ENCODE measurements at regions not wholly inside any gene's neighbourhood (a gene's known extent, or its start where the extent isn't known, plus 50 kb on each side); places are given as distances from the start of the nearest gene placed in this dataset.

DNA sequence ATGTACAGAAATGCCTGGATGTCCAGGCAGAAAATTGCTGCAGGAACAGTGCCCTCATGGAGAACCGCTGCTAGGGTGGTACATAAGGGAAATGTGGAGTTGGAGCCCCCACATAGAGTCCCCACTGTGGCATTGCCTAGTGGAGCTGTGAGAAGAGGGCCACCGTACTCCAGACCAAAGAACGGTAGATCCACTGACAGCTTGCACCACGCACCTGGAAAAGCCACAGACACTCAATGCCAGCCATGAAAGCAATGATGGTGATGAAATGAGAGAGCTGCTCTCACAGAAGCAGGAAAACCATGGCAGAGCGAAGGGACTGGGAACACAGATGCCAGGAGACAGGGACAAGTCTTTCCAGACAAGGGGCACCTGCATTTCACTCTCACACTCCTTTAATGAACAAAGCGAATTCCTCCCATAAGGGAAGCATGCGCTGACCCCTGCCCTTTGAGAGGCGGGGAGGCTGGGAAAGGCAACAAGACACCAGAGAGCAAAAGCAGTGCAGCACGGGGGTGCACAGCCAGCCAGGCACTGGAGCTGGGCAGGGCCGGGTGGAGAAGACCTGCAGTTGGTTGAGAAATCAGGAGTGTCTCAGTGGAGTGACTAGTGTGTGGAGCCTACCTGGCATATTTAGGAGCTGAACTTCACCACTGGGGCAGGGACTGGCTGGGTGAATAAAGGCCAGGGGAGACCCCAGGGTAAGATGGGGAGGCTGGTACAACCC, 1025.2 kb downstream of the TBC1D22A start:
- DNase-seq (ENCODE audit: low spot score) = no peak

DNA sequence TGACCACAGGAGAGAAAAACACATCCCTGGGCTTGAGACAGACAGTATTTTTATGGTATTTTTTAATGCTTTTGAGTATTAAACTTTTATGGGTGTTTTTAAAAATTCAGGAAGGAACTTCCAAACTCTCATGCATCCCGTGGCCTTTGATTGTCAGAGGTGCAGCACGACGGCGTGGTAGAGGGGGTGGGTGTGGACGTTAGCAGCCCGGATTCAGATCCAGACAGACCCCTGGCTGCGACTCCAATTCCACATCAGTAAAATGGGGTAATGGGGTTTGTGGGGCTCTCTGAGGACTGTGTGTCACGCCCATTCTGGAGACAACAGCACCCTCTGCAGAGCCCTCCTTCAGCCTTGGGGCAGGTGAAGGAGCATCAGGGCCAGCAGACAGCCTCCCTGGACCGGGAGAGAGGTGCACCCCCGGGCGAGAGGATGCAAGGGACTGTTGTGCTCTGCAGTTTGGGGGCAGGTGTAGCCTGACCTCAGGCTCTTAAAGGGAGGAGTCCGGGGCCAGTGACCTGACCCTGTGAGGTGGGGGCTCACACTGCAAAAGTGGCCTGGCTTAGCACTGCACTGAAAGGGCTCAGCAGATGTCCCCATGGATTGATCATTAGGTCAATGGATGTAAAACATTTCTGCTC, 1024.3 kb downstream of the TBC1D22A start:
- DNase-seq (ENCODE audit: low spot score) = no peak

DNA sequence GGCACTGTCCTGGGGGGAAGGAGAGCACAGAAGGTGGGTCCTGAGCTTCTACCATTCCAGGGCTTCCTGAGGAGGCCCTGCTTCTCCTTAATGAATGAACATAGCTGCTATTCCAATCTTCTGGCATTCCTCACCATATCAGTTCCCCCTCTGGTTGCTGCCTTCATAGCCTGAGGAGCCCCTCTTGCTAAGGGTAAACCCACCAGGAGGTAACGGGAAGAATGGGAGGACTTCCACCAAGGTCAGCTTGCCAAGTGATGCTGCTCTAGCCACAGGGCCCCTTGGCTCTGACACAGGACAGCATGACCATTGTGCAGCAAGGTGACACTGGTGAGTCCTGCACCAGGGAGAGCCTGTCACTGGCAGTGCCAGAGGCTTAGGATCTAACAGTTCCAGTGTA, 1022.5 kb downstream of the TBC1D22A start:
- no peak for DNase-seq (ENCODE audit: low spot score)

DNA sequence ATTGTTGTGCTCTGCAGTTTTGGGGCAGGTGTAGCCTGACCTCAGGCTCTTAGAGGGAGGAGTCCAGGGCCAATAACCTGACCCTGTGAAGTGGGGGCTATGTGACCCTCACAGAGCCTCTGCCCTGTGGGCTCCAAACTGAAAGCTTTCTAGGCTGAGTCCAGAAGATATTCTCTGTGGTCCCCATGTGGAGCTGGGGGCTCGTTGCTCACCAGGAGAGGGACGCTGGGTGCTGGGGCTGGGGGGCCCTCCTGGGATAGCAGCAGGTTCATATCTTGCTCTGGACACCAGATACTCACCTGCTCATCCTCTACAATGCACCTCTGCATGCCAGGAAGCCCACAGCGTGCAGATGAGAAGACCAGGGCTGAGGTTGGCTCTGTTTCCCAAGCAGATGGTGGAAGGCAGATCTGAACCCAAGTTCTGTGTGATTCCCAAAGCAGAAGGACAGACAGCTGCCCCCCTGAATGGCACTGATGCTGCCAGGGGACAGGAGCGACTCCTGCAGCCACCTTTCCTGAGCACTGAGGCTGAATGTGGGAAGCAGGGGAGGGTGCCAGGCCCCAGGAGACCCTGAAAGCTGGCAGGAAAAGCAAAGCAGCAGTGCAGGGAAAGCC, 1022.0 kb downstream of the TBC1D22A start:
- DNase-seq (ENCODE audit: low spot score) = no peak

DNA sequence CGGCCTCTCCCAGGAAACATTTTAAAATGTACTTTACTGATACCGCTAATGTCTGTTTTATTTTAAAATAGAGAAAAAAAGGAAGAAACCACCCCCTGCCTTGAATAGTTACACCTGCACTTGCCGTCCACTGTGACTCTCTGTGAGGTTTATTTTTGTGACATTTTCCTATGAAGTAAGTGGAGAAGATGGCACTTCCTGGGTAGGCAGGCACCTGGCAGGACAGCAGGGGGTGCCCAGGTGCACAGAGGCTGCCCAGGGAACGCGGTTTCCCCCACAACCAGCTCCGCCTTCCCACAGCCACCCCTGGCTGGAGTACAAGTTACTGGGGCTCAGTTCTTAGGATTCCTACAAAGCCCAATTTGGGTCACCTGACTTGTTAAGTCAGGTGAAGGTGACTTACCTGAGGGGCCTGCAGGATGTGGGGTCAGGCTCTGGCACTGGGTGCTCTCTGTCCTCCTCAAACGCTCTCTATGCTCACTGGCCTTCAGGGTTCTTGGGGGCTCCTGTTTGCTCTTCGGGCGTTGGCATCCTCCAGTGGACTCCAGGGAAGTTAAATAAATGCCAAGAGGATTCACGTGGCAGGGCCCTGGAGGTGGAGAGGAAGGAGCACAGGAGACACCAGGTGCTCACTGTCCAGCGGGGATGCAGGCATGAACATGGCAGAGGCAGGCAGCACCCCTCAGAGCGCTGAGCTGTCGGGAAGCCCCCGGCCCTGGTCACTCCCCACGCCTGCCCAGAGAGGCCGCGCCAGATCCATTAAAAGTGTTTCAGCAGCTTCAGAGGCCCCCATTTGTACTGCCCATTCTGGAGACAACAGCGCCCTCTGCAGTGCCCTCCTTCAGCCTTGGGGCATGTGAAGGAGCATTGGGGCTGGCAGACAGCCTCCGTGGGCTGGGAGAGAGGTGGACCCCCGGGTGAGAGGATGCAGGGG, 1021.2 kb downstream of the TBC1D22A start:
- DNase-seq (ENCODE audit: low spot score) = no peak

DNA sequence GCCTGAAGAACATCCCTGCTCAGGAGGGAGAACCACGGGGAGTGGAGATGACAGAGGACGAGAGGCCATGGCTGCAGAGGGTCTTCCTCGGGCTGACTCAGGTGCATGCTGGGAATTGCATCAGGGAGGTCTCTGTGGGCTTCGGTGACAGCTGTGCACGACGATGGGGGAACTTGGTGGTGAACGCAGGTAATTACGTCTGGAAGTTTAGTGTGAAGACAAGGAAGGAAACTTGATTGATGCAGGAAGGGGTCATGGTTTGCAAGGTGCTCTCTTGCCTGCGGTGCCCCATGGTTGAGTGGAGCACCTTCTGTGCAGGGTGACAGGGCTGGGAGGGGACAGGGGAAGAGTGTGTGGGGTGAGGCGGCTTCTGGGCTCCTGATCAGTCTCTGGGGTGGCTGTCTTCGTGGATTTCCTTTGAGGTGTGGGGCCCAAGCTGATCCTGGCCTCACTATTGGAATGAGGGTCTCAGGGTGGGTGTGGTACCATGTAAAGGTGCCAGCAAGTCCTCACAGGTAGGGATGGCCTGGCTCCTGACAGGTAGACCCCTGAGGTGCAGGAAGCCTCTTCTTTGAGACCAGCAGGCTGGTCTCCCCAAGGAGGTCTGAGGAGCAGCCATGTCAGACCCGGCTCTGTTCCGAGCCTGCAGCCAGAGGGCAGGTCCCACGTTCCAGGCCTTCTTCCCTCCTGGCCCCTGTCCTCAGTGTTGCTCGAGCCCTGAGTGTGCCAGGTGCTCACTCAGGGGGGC, 1020.1 kb downstream of the TBC1D22A start:
- DNase-seq (ENCODE audit: low spot score) = no peak

DNA sequence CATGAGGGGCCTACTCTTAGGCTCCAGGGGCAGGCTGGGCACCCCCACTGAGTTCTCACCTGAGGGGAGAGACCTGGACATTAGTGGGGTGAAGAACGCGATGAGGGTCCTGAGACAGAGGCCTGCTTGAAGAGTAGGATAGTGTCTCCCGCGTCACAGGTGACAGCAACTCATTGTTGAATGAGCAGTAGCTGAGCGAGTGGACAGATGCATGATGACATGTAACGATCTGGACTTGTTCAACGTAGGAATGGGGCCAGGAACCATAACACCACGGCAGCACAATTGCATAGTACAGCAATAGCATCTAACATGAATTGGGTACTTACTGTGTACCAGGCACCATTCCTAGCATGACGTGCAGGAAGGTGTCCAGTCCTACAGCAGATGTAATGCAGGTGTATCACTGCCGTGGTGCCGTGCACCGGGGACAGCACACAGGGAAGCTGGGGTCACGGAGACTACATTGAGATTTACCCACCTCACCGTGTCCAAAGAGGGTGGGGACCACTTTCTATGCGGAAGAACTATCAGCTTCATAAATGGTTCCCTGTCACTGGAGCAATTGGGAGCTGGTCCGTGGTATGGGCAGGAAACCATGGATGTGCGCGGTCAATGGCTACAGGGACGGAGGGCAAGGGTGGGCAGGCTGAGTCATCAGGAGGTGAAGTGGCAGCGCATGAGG, 1019.1 kb downstream of the TBC1D22A start:
- DNase-seq (ENCODE audit: low spot score) = no peak

DNA sequence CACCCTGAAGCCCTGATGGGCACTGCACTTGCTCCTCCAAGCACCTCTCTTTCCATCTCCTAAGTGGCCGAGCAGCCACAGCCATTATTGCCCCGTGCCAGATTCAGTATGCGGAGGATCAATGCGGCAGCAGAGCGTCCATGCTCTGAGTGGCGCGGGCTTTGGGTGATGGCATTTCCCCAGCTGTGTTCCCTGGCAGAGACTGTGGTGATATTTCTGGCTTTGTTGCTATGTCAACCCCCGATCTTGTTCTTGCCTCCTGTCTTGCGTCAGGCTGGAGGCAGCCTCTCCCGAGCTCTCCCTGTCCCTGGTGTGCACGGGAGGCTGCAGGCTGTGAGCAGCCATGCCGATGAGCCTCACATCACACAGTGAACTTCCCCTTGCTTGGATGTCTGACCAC, 1018.6 kb downstream of the TBC1D22A start:
- no peak for DNase-seq (ENCODE audit: low spot score)

DNA sequence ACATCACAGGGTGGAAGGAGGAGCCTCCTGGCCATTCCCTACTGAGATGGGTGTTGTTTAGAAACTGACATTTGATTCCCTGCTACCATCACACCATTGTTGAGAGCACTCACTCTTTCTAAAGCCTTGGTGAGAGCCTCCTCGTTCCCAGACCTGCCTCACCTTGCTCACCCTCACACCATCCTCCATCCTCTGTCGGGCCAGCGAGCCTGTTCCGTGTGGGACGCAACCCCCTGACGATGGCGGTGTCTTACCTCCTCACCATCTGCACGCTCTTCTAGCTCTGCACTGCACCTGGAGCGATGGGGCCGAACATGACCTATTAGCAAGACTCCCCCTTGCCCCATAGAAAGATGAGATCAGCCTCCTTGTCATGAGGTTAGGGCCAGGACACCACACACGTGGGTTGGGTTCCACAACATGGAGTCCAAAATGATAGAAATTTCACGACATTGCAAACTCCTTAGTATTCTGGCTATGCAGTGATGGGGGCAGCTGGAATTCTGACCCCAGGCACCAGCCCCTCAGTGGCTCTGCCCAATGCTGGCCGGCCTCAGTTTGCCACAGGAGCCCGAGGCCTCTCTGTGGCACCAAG, 1017.9 kb downstream of the TBC1D22A start:
- DNase-seq (ENCODE audit: low spot score) = no peak

DNA sequence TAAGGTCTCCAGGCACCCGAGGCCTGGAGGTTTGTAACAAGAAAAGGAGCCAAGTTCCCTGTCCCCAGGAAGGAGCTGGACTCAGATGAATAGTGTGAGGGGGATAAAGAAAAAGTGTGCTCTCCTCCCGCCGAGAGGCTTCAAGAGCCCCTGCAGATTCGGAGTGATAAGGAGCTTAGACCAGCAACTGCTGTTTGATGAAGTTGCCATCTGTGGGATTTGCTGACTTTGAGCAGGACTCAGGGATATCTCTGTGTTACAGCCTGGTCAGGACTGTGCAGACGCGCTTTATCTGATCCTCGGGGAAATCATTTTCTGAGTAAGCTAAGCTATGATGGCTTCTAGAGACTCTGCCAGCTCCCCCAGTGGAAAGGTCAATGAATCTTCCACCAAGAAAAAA, 1017.0 kb downstream of the TBC1D22A start:
- no peak for DNase-seq (ENCODE audit: low spot score)

DNA sequence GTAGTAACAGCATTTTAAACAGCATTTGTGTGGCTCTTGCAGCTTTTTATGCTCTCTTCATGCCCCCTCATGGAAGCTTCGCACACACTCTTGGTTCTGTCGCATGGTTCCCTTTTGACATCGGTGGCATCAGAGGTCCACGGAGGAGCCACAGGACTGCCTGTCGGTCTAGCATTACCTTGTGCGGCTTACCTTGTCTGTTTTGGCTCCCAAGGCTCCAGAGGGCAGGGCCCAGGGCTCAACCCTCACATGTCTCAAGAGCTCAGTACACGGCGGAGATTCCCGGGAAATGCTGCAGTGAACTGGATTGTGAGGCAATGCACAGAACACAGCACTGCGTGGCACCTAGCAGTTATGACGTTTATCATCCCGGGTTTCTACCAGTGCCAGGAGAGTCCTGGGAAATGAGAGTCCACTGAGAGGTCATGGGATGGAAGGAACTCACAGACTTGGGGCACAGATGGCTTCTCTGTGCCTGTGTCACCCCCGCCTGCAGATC, 1015.8 kb downstream of the TBC1D22A start:
- DNase-seq (ENCODE audit: low spot score) = no peak

DNA sequence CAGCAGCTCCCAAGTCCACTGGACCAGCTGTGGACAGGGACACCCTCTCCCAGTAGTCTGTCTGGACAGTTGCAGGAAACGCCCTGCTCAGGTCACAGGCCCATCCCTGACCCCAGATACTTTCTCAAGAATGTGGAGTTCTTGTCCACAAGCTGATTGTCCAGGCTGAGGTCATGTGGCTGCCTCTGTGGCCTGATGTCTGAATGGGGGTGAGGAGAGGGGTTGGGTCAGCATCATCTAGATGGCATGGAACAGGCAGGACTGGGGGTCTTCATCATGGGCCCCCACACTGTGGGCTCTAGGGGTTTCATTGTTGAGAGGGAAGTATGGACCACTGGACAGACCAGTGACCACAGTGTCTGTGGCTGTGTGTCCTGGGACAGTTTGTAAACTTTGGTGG, 1015.0 kb downstream of the TBC1D22A start:
- no peak for DNase-seq (ENCODE audit: low spot score)

DNA sequence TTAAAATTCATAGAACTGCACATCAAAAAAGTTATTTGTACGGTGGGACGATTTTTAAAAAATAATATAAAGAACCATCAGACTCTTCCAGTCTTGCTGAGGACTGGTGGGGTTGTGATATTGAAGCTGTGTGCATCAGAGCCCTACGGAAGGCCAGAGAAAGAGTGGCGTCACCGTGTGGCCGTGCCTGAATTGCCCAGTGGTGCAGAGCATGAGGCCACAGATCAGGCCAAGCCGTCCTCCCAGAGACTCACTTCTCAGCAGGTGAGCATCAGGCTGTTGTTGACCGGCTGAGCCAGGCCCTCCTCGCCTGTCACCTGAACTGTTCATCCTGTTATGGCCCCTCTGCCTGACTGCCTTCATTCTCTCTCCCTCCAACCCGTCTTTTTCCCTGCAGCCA, 1013.9 kb downstream of the TBC1D22A start:
- peak; percentile 33 for DNase-seq (ENCODE audit: low spot score)

DNA sequence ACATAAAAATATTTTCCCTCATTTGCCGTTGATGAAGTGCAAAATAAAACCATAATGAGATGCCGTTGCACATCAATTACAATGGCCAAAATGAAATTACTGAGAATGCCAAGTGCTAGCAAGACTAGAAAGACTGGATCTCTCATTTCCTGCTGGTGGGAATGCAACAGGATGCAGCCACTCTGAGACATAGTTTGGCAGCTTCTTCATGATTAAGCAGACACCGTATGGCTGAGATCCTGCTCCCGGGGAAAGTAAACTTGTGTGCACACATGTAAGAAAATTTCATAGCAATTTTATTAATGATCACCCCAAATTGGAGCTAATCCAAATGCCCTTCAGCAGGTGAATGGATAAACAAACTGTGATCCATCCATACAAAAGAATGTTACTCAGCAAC, 1013.2 kb downstream of the TBC1D22A start:
- DNase-seq (ENCODE audit: low spot score) = no peak

DNA sequence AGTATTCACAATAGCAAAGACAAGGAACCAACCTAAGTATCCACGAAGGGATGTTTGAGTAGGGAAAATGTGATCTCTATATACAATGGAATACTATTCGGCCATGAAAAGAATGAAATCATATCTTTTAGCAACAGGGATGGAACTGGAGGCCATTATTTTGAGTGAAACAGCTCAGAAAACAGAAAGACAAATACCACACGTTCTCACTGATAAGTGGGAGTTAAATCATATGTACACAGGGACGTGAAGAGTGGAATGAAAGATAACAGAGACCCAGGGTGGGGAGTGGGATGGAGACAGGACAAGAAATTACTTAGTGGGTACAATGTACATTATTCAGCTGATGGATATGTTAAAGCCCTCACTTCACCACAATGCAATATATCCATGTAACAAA, 1012.7 kb downstream of the TBC1D22A start:
- DNase-seq (ENCODE audit: low spot score) = no peak

DNA sequence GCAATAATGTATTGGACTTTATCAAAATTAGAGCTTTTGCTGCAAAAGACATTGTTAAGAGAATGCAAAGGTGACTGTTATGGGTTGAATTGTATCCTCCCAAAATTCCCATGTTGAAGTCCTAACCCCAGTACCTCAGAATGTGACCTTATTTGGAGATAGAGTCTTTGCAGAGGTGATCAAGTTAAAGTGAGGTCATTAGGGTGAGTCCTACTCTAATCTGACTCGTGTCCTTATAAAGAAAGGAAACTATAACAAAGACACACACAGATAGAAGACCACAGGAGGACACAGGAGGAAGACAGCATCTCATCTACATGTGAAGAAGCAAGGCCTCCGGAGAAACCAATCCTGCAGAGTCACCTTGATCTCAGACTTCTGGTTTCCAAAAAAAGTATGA, 1011.2 kb downstream of the TBC1D22A start:
- no peak for DNase-seq (ENCODE audit: low spot score)

DNA sequence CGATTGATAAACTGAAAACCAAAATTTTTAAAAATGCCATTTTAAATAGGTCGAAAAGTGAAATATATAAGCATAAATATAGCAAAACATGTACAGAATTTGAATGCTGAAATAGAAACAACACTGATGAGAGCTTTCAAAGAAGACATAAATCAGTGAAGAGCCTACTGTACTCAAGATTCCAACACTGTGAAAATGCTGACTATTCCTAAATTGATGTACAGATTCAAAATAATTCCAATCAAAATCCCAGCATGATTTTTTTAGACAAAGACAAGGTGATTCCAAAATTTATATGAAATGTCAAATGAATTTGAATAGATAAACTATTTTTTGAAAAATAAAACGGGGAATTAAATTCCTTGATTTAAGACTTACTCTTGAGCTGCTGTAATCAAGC, 1010.4 kb downstream of the TBC1D22A start:
- no peak for DNase-seq (ENCODE audit: low spot score)

DNA sequence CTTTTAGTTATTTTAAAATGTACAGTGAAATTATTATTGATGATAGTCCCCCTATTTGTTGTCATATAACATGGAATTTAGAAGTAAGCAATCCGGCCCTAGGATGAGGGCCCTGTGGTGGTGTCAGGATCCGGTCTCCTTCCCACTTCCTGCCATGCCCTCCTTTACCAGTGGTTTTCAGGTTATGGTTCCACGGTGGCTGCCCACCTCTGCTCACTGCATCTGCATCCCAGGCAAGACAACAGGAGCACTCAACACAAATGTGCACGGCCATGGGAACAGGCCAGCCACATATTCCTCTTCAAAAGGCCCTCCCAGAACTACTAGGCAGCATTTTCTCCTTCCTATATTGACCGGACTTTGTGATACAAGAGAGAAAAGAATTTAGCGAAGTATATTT, 1007.2 kb downstream of the TBC1D22A start:
- DNase-seq (ENCODE audit: low spot score) = no peak

DNA sequence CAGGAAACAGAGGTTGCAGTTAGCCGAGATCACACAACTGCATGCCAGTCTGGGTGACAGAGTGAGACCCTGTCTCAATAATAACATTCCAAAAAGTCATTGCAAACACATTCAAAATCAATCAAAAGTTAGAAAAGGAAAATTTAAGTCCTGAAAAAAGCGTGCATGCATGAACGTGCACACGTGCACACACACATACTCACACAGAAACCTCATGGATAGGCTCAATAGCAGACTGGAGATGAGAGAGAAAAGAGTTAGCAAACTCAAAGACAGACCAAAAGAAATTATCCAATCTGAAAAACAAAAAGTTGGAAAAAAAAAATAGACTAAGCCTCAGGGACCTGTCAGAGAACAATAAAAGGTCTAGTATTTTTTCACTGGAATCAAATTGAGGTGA, 1005.6 kb downstream of the TBC1D22A start:
- no peak for DNase-seq (ENCODE audit: low spot score)

DNA sequence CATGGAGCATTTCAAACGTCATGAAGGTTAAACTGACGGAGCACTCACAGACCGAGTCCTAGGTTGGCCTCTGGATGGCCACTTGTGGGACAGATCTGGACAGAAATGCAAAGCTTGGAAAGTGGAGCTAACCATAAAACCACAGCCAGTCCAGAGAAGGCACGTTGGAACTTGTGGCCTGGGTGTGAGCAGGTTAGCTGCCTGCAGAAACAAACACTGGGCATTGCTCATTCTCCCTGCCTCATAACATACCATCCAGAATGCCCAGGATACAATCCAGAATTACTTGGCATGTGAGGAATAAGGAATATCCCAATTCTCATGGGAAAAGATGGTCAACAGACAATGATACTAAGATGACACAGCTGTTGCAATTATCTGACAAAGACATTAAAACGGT, 1005.0 kb downstream of the TBC1D22A start:
- DNase-seq (ENCODE audit: low spot score) = no peak

DNA sequence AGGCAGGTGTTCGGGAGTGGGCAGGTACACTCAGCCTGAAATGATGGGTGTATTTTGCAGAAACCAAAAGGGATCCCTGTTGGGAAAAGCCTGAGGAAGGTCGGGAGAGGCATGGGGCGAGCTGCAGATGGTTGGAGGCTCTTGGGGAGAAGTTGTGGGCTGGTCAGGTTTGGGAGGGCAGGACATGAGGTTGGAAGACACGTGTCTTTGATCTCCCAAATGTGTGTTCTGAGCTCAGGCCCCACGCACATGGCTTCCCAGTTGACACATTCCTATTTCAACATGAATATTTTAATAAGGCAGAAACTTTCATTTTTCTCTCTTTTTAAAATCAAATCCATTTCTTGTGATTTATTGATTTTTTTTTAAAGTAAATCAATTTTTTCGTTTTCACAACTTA, 1003.3 kb downstream of the TBC1D22A start:
- no peak for DNase-seq (ENCODE audit: low spot score)

Measured in iPS-NIHi11 (cell line).